NCI-H2196 (cell line): ENCODE measurements at regions not wholly inside any gene's neighbourhood (a gene's known extent, or its start where the extent isn't known, plus 50 kb on each side); places are given as distances from the start of the nearest gene placed in this dataset.

Source experiments
- DNase-seq: peaks from one replicate; lab custom pipeline; 2025; ENCODE audit not compliant: unreplicated experiment; lab: John Stamatoyannopoulos, UW

- DNase-seq = no peak
Observed at GRCh38 chr6:62480544-62480943, 194.5 kb upstream of the KHDRBS2 start.

- DNase-seq = no peak
Observed at GRCh38 chr6:62479697-62480220, 193.7 kb upstream of the KHDRBS2 start.

GRCh38 chr6:62474793-62475192, 188.8 kb upstream of the KHDRBS2 start:
- DNase-seq = no peak

- DNase-seq = no peak
Observed at GRCh38 chr6:62466607-62467006, 180.6 kb upstream of the KHDRBS2 start.

- DNase-seq = no peak
Observed at GRCh38 chr6:62465206-62465605, 179.2 kb upstream of the KHDRBS2 start.

- no peak for DNase-seq
Observed at GRCh38 chr6:62452586-62452985, 166.6 kb upstream of the KHDRBS2 start.

GRCh38 chr6:62446647-62447316, 160.8 kb upstream of the KHDRBS2 start:
- no peak for DNase-seq

- no peak for DNase-seq
Observed at GRCh38 chr6:62445521-62445920, 159.5 kb upstream of the KHDRBS2 start.

GRCh38 chr6:62441182-62441581, 155.2 kb upstream of the KHDRBS2 start:
- no peak for DNase-seq

- DNase-seq = no peak
Observed at GRCh38 chr6:62429781-62430180, 143.8 kb upstream of the KHDRBS2 start.

GRCh38 chr6:62400521-62401259, 114.7 kb upstream of the KHDRBS2 start:
- DNase-seq = no peak

GRCh38 chr6:62393608-62394007, 107.6 kb upstream of the KHDRBS2 start:
- DNase-seq = no peak

GRCh38 chr6:62392291-62392690, 106.3 kb upstream of the KHDRBS2 start:
- DNase-seq = no peak

- no peak for DNase-seq
Observed at GRCh38 chr6:62391358-62391757, 105.3 kb upstream of the KHDRBS2 start.

GRCh38 chr6:62390401-62390800, 104.4 kb upstream of the KHDRBS2 start:
- DNase-seq = no peak

- no peak for DNase-seq
Observed at GRCh38 chr6:62371453-62372210, 85.6 kb upstream of the KHDRBS2 start.

- DNase-seq = no peak
Observed at GRCh38 chr6:62367601-62368000, 81.6 kb upstream of the KHDRBS2 start.

GRCh38 chr6:62362097-62362496, 76.1 kb upstream of the KHDRBS2 start:
- DNase-seq = no peak

- DNase-seq = no peak
Observed at GRCh38 chr6:62357835-62358234, 71.8 kb upstream of the KHDRBS2 start.

- DNase-seq = no peak
Observed at GRCh38 chr6:62354261-62354660, 68.2 kb upstream of the KHDRBS2 start.

- no peak for DNase-seq
Observed at GRCh38 chr6:62345962-62346689, 60.1 kb upstream of the KHDRBS2 start.
